NCI-H82 (cell line): ENCODE measurements at regions not wholly inside any gene's neighbourhood (a gene's known extent, or its start where the extent isn't known, plus 50 kb on each side); places are given as distances from the start of the nearest gene placed in this dataset.
A peak's percentile ranks its signal among the peaks of the same experiment; 100 is the strongest.

ENCODE experiments used
- DNase-seq: peaks from one replicate; lab custom pipeline; 2025; lab: John Stamatoyannopoulos, UW

DNA sequence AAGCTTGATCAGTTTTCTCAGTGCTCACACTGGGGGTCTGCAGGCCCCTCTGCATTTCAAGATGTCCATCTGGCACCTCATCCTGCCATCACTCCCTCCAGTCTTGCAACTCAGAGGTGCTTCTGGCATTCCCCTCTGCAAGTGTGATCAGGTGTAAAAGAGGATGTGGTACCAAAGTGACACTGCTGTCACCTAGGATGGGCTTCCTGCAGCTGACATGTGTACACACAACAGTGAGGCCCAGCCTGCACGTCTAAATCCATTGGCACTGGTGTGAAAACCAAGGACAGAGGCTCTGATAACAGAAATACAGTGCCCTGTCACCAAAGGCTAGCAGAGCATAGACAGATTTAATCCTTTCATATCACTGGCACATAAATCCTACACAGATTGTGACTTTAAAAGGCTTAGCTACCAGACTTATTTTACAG, 162.5 kb upstream of the CELF2 start:
- peak; percentile 16 for DNase-seq

- no peak for DNase-seq
These were observed 157.2 kb upstream of the CELF2 start for GRCh38 chr10:10860455-10860976.

DNA sequence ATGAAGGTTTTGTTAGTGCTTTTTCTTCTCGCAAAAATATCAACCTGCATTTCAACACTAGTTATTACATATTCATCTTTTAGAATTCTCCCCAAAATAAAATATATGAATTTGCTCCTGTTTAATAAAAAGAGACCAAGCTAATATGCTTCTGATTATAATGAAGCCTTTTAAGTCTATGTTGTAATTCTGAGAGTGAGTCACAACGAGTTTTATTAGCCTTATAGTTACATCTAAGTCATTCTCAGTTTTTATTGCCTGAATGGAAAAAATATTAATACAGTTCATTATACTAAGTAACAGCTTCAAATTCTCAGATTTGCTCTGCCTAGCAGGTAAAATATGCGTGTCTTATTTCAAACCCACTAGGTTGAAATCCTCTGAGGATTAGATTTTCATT, 152.4 kb upstream of the CELF2 start:
- DNase-seq = no peak

GRCh38 chr10:10865913-10866312, 151.8 kb upstream of the CELF2 start:
- DNase-seq = no peak

DNA sequence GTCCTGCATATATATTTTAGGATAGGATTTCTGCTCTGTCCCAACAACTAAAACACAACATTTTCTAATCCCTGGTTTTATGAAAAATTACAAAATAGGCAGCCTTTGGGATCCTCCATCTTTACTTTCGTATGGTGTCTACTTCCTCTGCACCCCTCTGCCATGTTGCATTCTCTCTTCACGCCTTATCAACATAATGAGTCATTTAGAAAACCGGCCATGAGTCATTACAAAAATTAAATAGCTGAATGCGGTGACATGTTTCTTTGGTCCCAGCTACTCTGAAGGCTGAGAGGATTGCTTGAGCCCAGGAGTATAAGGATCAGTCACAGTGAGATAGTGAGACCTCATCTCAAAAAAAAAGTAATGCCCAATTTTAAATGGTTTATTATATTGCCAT, 148.1 kb upstream of the CELF2 start:
- no peak for DNase-seq

- DNase-seq = no peak
These were observed 147.0 kb upstream of the CELF2 start for GRCh38 chr10:10870523-10871241.

- DNase-seq = no peak
These were observed 146.3 kb upstream of the CELF2 start for GRCh38 chr10:10871352-10871751.

GRCh38 chr10:10872035-10872673, 145.5 kb upstream of the CELF2 start:
- DNase-seq = no peak

- DNase-seq = no peak
These were observed 144.9 kb upstream of the CELF2 start for GRCh38 chr10:10872764-10873163.

GRCh38 chr10:10873289-10873688, 144.4 kb upstream of the CELF2 start:
- DNase-seq = no peak

DNA sequence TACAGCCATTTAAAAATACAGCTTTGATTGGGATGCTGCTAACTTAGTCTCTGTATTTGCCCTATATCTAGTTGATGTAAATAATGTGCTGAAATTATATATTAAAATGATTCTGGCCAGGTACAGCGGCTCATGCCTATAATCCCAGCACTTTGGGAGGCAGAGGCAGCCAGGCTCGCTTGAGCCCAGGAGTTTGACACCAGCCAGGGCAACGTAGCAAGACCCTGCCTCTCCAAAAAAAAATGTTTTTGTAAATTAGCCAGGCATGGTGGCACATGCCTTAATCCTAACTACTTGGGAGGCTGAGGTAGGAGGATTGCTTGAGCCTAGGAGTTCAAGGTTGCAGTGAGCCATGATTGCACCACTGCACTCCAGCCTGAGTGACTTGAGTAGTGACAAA, 143.8 kb upstream of the CELF2 start:
- no peak for DNase-seq

GRCh38 chr10:10878963-10879362, 138.7 kb upstream of the CELF2 start:
- DNase-seq = no peak

DNA sequence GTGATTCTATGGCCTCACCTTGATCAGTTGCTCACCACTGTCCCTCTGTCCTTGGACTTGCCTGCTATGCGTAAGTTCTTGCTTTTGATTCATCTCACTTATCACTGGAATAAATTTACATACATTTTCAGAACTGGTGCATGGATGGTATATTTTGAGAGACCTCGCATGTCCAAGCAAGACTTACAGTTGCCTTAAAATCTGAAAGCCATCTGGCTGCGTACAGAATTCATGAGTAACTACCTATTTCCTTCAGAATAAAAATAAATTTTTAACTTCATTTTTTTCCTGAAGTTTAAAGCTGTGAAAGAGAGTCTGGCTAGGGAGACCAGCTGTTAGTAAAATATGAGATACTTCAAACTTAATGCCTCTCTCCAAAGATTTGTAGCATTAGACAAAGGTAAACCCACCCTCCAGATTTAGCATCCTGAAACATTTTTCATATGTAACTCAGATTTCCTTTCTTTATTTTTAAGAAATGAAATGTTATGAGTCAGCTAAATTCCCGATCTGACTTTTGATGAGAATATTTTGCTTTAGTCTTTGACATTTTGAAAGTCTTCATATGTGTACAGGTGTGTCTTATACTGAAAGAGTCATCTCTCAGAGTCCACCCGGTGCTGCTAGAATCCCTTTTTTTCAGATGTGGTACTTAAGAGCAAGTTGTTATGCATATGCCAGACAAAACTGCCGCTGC, 136.4 kb upstream of the CELF2 start:
- DNase-seq = no peak

DNA sequence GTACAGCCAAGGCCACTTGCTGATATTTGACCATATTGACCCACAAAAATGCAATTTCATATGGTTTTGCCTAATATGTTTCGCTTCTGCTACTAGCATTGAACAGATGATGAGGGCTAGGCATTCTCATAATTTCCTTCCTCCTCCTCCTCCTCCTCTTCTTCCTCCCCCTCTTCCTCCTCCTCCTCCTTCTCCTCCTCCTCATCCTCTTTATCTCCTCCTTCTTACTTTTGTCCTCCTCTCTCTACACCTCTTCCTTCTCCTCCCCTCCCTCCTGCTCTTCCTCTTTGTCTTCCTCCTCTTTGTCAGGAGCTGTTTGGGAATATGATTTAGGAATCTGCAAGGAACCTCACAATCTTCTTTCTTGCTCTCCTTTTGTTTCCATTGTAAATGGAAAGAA, 133.9 kb upstream of the CELF2 start:
- DNase-seq = no peak

- DNase-seq = no peak
These were observed 130.7 kb upstream of the CELF2 start for GRCh38 chr10:10886861-10887531.

DNA sequence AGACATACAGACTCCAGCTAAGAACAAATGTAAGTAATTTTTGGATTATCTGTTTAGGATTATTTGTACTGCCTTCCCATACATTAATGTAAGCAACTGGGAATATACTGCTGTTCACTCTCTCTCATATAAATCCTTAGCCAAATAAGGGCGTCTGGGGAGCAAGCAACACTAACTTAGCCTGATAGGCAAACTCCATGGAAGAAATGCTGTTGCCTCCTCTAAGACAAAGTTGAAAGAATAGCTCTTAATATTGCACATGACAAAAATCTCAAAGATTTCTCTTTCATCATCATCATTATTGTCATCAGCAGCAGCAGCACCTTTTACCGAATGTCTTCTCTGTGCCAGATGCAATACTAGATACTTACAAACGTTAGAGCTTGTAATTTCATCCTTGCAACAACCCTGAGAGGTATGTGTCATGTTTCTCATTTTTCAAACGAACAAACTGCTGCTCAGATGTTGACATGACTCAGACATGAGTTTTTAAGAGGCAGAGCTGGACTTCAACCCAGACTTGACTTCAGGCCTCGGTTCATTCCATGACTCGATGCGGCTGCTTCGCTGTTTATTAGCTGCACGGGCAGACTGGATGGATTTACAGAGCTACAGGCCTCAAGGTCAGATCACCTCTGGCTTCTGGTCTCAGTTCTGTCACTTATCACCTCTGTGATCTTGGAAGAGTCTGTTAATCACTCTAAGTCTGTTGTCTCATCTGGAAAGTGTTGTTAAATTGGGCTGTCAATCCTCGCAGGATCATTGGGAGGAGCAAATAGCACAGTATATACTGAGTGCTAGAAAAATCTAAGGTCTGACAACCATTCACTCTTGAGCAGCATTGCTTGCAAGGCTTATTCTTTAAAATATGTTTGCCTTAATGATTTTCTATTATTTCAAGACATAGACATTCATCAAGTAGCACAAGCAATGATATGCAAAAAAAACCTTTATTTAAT, 126.3 kb upstream of the CELF2 start:
- DNase-seq = no peak

DNA sequence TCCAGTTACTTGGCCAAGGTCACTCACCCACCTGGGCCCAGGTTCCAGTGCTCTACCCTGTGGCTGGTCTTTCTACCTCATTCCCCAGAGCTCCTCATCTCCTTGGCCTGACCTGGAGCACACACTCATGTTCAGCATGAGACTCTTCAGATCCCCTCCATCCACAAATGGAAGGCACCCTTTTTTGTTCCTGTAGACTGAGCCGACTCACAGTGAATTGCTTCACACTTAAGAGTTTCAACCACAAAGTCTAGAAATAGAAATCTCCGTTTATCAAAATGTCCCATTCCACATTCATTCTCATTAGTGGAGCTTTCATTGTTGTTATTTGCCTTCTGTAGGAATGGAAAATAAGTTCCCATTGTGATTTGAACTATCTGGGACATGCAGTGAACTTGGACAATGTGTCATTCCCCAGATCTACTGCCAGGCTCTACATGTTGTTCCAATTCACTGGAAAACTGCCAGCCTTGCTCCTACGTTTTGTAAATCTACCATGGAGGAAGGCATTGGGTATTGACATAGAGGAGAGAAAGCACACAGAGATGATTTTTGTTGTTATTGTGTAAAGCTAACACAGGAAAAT, 125.3 kb upstream of the CELF2 start:
- no peak for DNase-seq

DNA sequence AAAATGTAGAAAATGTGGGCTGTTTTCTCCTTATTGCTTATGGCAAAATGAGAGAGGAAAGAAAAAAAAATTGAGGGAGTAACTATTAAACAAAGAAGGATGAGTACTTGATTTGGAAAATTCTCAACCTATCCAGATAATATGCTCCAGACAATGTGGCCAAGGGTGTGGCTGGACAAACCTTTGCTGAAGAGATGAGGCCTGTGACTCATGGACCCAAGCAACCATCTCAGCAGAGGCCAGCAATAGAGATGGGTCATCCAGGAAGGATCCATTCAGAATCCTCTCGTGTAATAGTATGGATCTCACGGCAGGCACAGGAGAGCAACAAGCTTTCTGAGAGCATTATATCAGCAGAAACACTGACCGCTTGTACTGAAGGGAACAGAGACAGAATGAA, 120.3 kb upstream of the CELF2 start:
- DNase-seq = no peak

- no peak for DNase-seq
These were observed 115.8 kb upstream of the CELF2 start for GRCh38 chr10:10901906-10902305.

GRCh38 chr10:10902951-10903350, 114.7 kb upstream of the CELF2 start:
- no peak for DNase-seq

GRCh38 chr10:10903620-10904019, 114.1 kb upstream of the CELF2 start:
- no peak for DNase-seq
